SU-DHL-6 (cell line): ENCODE measurements at regions not wholly inside any gene's neighbourhood (a gene's known extent, or its start where the extent isn't known, plus 50 kb on each side); places are given as distances from the start of the nearest gene placed in this dataset.

Experiments
- CTCF ChIP-seq: fragments of 200-600 bp; sonication (generic); IDR thresholded peaks from one replicate; pipeline ENCODE4 v1.5.1; 2017; ENCODE audit warnings: antibody characterized with exemption, mild to moderate bottlenecking, low read length, moderate library complexity; ENCODE audit not compliant: insufficient read depth, poor library complexity, severe bottlenecking
- EZH2phosphoT487 ChIP-seq: fragments of 200-600 bp; sonication (generic), shearing (Covaris generic); conservative IDR thresholded peaks from 2 replicates; pipeline ENCODE4 v1.6.1; 2018; ENCODE audit warnings: mild to moderate bottlenecking, antibody characterized with exemption, low read length, moderate library complexity, mixed read lengths

GRCh38 chr11:128297805-128298204 lies 289.6 kb downstream of the ETS1 start:
- no peak for TF ChIP-seq CTCF
- TF ChIP-seq EZH2phosphoT487, result no peak
